ENCODE measurements at regions not wholly inside any gene's neighbourhood (a gene's known extent, or its start where the extent isn't known, plus 50 kb on each side); places are given as distances from the start of the nearest gene placed in this dataset.

DNA sequence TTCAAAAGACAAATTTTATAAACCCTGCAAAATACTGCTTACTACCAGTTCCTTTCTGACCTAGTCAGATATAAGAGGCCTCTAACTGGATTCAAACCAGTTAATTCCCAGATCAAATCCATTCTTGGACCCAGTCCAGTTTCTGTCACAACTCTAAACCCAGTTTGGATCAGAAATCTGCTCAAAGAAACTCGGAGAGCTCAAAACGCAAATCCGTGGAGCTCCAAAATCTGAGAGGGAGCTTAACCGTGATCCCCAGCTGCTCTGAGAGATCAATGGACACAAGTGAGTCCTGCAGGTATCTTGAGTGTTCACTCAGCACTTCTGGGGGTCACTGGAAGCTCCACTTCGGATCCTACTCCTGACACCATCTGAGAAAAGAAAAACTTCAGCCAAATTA lies 348.1 kb upstream of the PTGER4 start:
- no peak overlapping the region for H3K4me3 ChIP-seq (ENCODE audit: low read length)
- CTCF ChIA-PET: no interaction called here
- no peaks in the 10 kb centered on the region for H3K9me3 ChIP-seq (ENCODE audit: low read length)
- H3K9ac ChIP-seq (ENCODE audit: low read length): no peak overlapping the region
- H3K4me2 ChIP-seq (ENCODE audit: low read length): no peak overlapping the region
- H3K9me2 ChIP-seq (replicated peaks; ENCODE audit: low read length): 0 out of 2 replicates have a peak, but pooled peaks cover 2% of the 10 kb centered on the region
- H4K20me1 ChIP-seq (ENCODE audit: low read length): no peaks in the 10 kb centered on the region
- intact Hi-C loops (cut with micrococcal nuclease): loop anchor here (5.0 to 10.0 kb wide), 5 partner anchors 109 to 617 kb away; no protein-coding TSS in a partner anchor
- no peaks in the 10 kb centered on the region for H3K27me3 ChIP-seq (ENCODE audit: low read length)
- no peak overlapping the region for H2AFZ ChIP-seq (ENCODE audit: low read length)
- POLR2A ChIA-PET (ENCODE audit: unreplicated experiment): no interaction called here
- no peaks in the 10 kb centered on the region for H3K79me2 ChIP-seq (ENCODE audit: low read length)
- H3K27ac ChIP-seq (ENCODE audit: low read length): no peak overlapping the region
- no TSS peak for BruUV-seq (replicated peaks)
- no peak for DNase-seq
- no peaks in the 10 kb centered on the region for H3F3A ChIP-seq (ENCODE audit: low read length, unreplicated experiment)
- H3K4me1 ChIP-seq (ENCODE audit: insufficient read depth, low read length): peaks cover 20% of the 10 kb centered on the region
- H3K36me3 ChIP-seq (ENCODE audit: low read depth, low read length): no peaks in the 10 kb centered on the region
- no peak for ATAC-seq
- no peak for TF ChIP-seq EZH2phosphoT487 (IDR thresholded peaks at IDR 0.05; ENCODE audit: borderline replicate concordance, low read length)
- no peak for TF ChIP-seq EZH2 (IDR thresholded peaks at IDR 0.05; ENCODE audit: low read length, unreplicated experiment)
- TF ChIP-seq, protein P1, sequence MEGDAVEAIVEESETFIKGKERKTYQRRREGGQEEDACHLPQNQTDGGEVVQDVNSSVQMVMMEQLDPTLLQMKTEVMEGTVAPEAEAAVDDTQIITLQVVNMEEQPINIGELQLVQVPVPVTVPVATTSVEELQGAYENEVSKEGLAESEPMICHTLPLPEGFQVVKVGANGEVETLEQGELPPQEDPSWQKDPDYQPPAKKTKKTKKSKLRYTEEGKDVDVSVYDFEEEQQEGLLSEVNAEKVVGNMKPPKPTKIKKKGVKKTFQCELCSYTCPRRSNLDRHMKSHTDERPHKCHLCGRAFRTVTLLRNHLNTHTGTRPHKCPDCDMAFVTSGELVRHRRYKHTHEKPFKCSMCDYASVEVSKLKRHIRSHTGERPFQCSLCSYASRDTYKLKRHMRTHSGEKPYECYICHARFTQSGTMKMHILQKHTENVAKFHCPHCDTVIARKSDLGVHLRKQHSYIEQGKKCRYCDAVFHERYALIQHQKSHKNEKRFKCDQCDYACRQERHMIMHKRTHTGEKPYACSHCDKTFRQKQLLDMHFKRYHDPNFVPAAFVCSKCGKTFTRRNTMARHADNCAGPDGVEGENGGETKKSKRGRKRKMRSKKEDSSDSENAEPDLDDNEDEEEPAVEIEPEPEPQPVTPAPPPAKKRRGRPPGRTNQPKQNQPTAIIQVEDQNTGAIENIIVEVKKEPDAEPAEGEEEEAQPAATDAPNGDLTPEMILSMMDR (conservative IDR thresholded peaks at IDR 0.05; ENCODE audit: low read depth, low read length): no peak

DNA sequence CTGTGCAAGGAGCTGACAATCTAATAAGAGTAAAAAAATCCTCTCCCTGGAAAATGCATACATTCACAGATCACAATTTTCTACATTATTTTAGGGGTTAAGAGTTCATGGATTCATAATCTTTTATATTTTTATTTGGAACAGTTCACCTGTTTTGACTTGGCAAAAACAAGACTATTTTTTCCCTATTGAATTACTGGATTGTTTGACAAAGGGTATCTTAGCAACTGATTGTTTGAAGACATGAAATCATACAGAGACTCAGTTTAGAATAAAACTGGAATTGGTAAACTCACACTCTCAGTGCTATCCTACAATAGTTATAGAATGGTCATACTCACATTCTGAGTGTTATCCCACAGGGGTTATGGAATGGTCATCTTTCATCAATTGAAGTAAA lies 358.2 kb upstream of the PTGER4 start:
- ATAC-seq (no peak; the same call in 1 of the 2 replicates), DNase-seq (no peak)
- H3K4me2 ChIP-seq (ENCODE audit: low read length): no peak overlapping the region
- H3K4me1 ChIP-seq (ENCODE audit: insufficient read depth, low read length): 0 out of 2 replicates have a peak, but pooled peaks cover under 1% of the 10 kb centered on the region
- TF ChIP-seq EZH2phosphoT487 (IDR thresholded peaks at IDR 0.05; ENCODE audit: borderline replicate concordance, low read length) (no peak), EZH2 (IDR thresholded peaks at IDR 0.05; ENCODE audit: low read length, unreplicated experiment) (no peak)
- TF ChIP-seq, protein P1 (conservative IDR thresholded peaks at IDR 0.05; ENCODE audit: low read depth, low read length): no peak
- H3K27ac ChIP-seq (ENCODE audit: low read length): no peak overlapping the region
- no peak overlapping the region for H3K9ac ChIP-seq (ENCODE audit: low read length)
- H3K36me3 ChIP-seq (ENCODE audit: low read depth, low read length): no peaks in the 10 kb centered on the region
- no peaks in the 10 kb centered on the region for H3K79me2 ChIP-seq (ENCODE audit: low read length)
- no peaks in the 10 kb centered on the region for H4K20me1 ChIP-seq (ENCODE audit: low read length)
- no peak overlapping the region for H3K4me3 ChIP-seq (ENCODE audit: low read length)
- ChIA-PET CTCF (interaction anchor here (0.6 kb wide), 1 partner anchor 128 kb away, joined by 3 read pairs; no protein-coding TSS in a partner anchor), POLR2A (ENCODE audit: unreplicated experiment) (interaction anchor here (0.6 kb wide), 1 partner anchor 12 kb away, joined by 4 read pairs; no protein-coding TSS in a partner anchor)
- H3K9me2 ChIP-seq (replicated peaks; ENCODE audit: low read length): no peaks in the 10 kb centered on the region
- H3F3A ChIP-seq (ENCODE audit: low read length, unreplicated experiment): no peaks in the 10 kb centered on the region
- H2AFZ ChIP-seq (ENCODE audit: low read length): no peak overlapping the region
- BruUV-seq (replicated peaks): no TSS peak
- H3K27me3 ChIP-seq (ENCODE audit: low read length): no peaks in the 10 kb centered on the region
- H3K9me3 ChIP-seq (ENCODE audit: low read length): no peaks in the 10 kb centered on the region
- intact Hi-C loops (cut with micrococcal nuclease): no loop called here

DNA sequence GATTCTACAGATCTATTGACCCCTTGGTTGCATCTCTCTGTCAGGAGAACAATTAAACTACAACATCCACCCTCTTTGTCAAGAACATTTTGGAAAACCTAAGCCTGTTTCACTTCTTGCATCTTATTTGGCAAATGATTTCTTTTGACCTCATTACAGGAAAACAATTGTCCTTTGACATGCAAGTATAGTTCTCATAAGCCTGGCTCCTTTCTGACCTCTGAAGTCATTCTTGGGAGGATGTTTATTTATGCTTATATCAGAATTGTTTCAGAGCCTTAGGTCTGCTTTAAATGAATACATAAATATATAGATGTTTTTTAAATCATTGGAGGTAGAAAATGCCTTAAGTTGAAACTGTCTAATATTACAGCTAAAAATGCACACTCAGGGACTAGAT lies 361.3 kb upstream of the PTGER4 start:
- no peaks in the 10 kb centered on the region for H3F3A ChIP-seq (ENCODE audit: low read length, unreplicated experiment)
- no peak overlapping the region for H3K27ac ChIP-seq (ENCODE audit: low read length)
- no peaks in the 10 kb centered on the region for H3K27me3 ChIP-seq (ENCODE audit: low read length)
- H2AFZ ChIP-seq (ENCODE audit: low read length): no peak overlapping the region
- no peak overlapping the region for H3K9ac ChIP-seq (ENCODE audit: low read length)
- no peak overlapping the region for H3K4me2 ChIP-seq (ENCODE audit: low read length)
- H3K4me1 ChIP-seq (ENCODE audit: insufficient read depth, low read length): peaks cover 9% of the 10 kb centered on the region
- H3K9me3 ChIP-seq (ENCODE audit: low read length): no peaks in the 10 kb centered on the region
- H3K79me2 ChIP-seq (ENCODE audit: low read length): no peaks in the 10 kb centered on the region
- H3K4me3 ChIP-seq (ENCODE audit: low read length): no peak overlapping the region
- ATAC-seq: no peak
- ChIA-PET POLR2A (ENCODE audit: unreplicated experiment) (no interaction called here), CTCF (no interaction called here)
- TF ChIP-seq EZH2 (IDR thresholded peaks at IDR 0.05; ENCODE audit: low read length, unreplicated experiment) (no peak), EZH2phosphoT487 (IDR thresholded peaks at IDR 0.05; ENCODE audit: borderline replicate concordance, low read length) (no peak)
- TF ChIP-seq, protein P1 (conservative IDR thresholded peaks at IDR 0.05; ENCODE audit: low read depth, low read length): no peak
- no peak for DNase-seq
- no peaks in the 10 kb centered on the region for H3K36me3 ChIP-seq (ENCODE audit: low read depth, low read length)
- intact Hi-C loops (cut with micrococcal nuclease): no loop called here
- no peaks in the 10 kb centered on the region for H4K20me1 ChIP-seq (ENCODE audit: low read length)
- BruUV-seq (replicated peaks): no TSS peak
- H3K9me2 ChIP-seq (replicated peaks; ENCODE audit: low read length): no peaks in the 10 kb centered on the region
